Epithelial cell of prostate (primary cell): ENCODE measurements at regions not wholly inside any gene's neighbourhood (a gene's known extent, or its start where the extent isn't known, plus 50 kb on each side); places are given as distances from the start of the nearest gene placed in this dataset.
"Not testable (repeated sequence)": the region's sequence is repeated elsewhere in the genome, so short reads cannot be mapped to it uniquely, and the experiment has no call there.

Experiments
- DNase-seq: peaks from one replicate; pipeline ENCODE4 v3.0.0-alpha.2; 2011; ENCODE audit warnings: low read depth, low spot score
- H3K27ac ChIP-seq: fragments of 450-650 bp; 2 replicates; pipeline ENCODE4 v1.5.1; 2017; ENCODE audit warnings: mild to moderate bottlenecking

GRCh38 chr20:47950124-47950912, 165.0 kb upstream of the SULF2 start:
- H3K27ac ChIP-seq, result peak overlapping the region; percentile 66

GRCh38 chr20:47949230-47949629, 163.9 kb upstream of the SULF2 start:
- H3K27ac ChIP-seq, result peak overlapping the region; percentile 66
- DNase-seq, result peak; percentile 75

More at GRCh38 chr20:47950124-47950912, 165.0 kb upstream of the SULF2 start:
- peak; percentile 49 for DNase-seq

- no peak overlapping the region for H3K27ac ChIP-seq
- no peak for DNase-seq
Measured at GRCh38 chr20:47944682-47945081, 159.4 kb upstream of the SULF2 start.

- DNase-seq, result no peak
- no peak overlapping the region for H3K27ac ChIP-seq
Measured at GRCh38 chr20:47941869-47942268, 156.6 kb upstream of the SULF2 start.

- DNase-seq, result no peak
- no peak overlapping the region for H3K27ac ChIP-seq
Measured at GRCh38 chr20:47940101-47940813, 155.0 kb upstream of the SULF2 start.

GRCh38 chr20:47936612-47937011, 151.3 kb upstream of the SULF2 start:
- H3K27ac ChIP-seq, result no peak overlapping the region
- no peak for DNase-seq

GRCh38 chr20:47934761-47935160, 149.5 kb upstream of the SULF2 start:
- DNase-seq, result peak; percentile 97
- peak overlapping the region; percentile 79 for H3K27ac ChIP-seq

- no peak overlapping the region for H3K27ac ChIP-seq
- no peak for DNase-seq
Measured at GRCh38 chr20:47931443-47931842, 146.2 kb upstream of the SULF2 start.

GRCh38 chr20:47931002-47931401, 145.7 kb upstream of the SULF2 start:
- no peak for DNase-seq
- H3K27ac ChIP-seq, result no peak overlapping the region

GRCh38 chr20:47929368-47930115, 144.3 kb upstream of the SULF2 start:
- peak overlapping the region; percentile 97 for H3K27ac ChIP-seq

GRCh38 chr20:47927944-47928343, 142.7 kb upstream of the SULF2 start:
- peak overlapping the region; percentile 97 for H3K27ac ChIP-seq

More at GRCh38 chr20:47929368-47930115, 144.3 kb upstream of the SULF2 start:
- no peak for DNase-seq

GRCh38 chr20:47927385-47927851, 142.1 kb upstream of the SULF2 start:
- H3K27ac ChIP-seq, result peak overlapping the region; percentile 97
- DNase-seq, result peak; percentile 100

More at GRCh38 chr20:47927944-47928343, 142.7 kb upstream of the SULF2 start:
- peak; percentile 95 for DNase-seq

- DNase-seq, result no peak
- peak overlapping the region; percentile 97 for H3K27ac ChIP-seq
Measured at GRCh38 chr20:47926731-47927130, 141.4 kb upstream of the SULF2 start.

GRCh38 chr20:47925593-47925992, 140.3 kb upstream of the SULF2 start:
- DNase-seq, result no peak
- H3K27ac ChIP-seq, result peak overlapping the region; percentile 97

- DNase-seq, result peak; percentile 34
- H3K27ac ChIP-seq, result peak overlapping the region; percentile 25
Measured at GRCh38 chr20:47922269-47922668, 137.0 kb upstream of the SULF2 start.

GRCh38 chr20:47921829-47922228, 136.5 kb upstream of the SULF2 start:
- peak overlapping the region; percentile 25 for H3K27ac ChIP-seq
- DNase-seq, result not testable (repeated sequence)

GRCh38 chr20:47921408-47921807, 136.1 kb upstream of the SULF2 start:
- no peak for DNase-seq

GRCh38 chr20:47917549-47918070, 132.3 kb upstream of the SULF2 start:
- H3K27ac ChIP-seq, result peak overlapping the region; percentile 41

More at GRCh38 chr20:47921408-47921807, 136.1 kb upstream of the SULF2 start:
- H3K27ac ChIP-seq, result peak overlapping the region; percentile 25

GRCh38 chr20:47915495-47915894, 130.2 kb upstream of the SULF2 start:
- DNase-seq, result no peak
- H3K27ac ChIP-seq, result no peak overlapping the region

More at GRCh38 chr20:47917549-47918070, 132.3 kb upstream of the SULF2 start:
- DNase-seq, result no peak

GRCh38 chr20:47914792-47915191, 129.5 kb upstream of the SULF2 start:
- H3K27ac ChIP-seq, result no peak overlapping the region
- no peak for DNase-seq
